G401.6 (cell line): ENCODE measurements at regions not wholly inside any gene's neighbourhood (a gene's known extent, or its start where the extent isn't known, plus 50 kb on each side); places are given as distances from the start of the nearest gene placed in this dataset.
"Not testable (repeated sequence)": the region's sequence is repeated elsewhere in the genome, so short reads cannot be mapped to it uniquely, and the experiment has no call there.

Experiments
- FAIRE-seq: peaks from 2 replicates; lab custom pipeline; 2012; peaks lifted over from hg19 to GRCh38; lab: Jason Lieb, UNC

DNA sequence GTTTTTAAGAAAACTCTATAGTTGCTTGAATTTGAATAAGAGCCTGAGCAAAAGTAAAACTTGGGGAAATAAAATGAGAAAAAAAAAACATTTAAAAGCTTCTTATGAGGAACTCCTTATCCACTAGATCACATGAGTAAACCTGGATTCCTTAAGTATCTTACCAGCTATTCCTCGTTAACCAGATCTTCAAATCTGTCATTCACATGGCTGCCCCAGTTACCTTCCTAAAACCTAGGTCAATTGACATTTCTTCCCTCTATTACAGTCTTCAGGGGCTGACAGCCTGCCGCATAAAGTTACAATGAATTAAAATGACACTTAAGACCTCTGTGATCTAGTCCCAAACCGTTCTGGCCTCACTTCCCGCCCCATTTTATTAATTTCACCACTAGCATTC is 583.6 kb downstream of the NR2F2 start:
- no peak for FAIRE-seq

DNA sequence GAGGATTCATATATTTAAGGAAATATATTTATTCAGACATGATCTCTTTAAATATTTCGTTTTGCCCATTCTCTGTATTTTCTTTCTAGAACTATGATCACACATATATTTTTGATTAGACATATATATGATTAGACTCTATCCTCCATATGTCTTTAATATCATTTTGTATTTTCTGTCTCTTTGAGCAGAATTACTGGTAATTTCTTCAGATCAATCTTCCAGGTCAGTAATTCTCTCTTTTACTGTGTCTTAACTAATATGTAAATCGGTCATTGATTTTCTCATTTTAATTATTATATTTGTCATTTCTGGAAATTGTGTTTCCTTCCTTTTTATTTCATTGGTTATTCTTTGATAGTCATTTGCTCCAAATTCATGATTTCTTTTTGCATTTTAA is 586.2 kb downstream of the NR2F2 start:
- FAIRE-seq: no peak

DNA sequence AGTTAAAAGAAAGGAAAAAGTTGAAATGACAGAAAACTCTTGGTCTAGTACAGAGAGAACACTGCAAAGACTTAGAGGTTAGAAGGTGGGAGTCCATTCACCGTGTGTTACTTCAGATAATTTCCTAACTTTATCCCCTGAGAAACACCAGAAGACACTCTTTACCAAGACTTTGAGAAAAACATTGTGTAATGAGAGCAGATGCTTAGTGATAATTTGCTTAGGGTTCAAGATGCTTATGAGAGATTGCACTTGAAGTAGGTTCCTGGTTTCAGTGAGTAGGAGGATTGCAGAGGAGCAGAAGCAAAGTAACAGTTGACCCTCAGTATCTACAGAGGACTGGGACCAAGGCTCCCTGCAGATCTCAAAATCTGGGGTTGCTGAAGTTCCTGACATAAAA is 594.1 kb downstream of the NR2F2 start:
- no peak for FAIRE-seq

DNA sequence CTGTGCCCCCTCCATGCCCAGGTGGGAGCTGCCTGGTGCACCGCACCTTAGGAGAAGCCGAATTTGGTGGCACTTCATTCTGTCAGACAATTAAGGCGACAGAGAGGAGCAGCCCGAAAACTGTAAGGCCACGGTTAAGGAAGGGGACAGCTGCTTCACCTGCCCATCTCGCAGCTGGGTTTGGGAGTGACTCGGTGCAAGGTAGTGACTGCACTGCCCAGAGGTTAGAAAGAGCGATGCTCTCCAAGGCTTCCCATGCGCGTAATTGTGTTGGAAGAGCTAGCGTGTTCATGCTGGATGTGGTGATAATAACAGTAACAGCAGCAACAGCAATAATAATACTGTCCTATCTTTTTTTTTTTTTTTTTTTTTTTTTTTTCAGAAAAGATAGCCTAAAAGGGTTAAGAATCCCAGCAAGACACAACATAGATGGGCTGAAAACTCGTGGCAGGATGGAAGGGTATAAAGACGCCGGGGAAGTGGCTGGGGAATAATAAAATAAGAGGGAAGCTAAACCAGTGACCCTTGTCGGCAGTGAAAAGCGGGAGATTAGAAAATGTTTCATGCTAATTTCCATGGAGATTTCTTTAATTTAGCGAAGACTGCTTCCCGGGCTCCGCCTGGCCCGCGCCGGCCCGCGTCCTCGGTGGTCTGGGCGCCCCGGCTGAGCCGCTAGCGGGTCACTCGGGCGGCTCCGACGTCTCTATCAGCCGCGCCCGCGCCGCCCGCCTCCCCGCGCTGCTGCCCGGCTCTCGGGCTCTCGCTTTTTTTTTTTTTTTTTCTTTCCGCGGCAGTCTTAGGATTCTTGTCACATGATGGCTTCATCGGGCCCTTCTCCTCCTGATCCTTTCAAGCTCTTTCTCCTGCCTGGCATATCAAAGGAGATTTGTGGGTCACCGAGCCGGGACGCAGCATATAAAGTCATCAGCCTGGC is 617.1 kb downstream of the NR2F2 start:
- no peak for FAIRE-seq

DNA sequence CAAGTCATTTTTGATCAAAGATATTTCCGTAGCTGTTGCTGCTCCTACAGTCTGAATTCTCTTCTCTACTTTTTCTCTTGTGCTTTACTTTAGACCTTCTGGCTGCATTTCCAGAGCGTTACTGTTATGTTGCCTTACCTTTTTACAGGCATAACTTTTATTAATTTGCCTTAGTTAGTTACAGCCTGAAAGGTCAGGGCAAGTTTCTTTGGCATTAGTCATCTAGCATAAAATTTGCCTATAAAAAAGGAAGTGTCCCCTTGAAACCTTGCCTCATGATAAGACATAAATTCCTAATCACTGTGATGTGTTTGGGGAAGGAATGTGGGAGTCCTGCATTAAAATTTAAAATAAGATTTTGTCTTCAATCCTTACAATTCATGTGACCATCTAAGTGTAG is 618.5 kb downstream of the NR2F2 start:
- no peak for FAIRE-seq

DNA sequence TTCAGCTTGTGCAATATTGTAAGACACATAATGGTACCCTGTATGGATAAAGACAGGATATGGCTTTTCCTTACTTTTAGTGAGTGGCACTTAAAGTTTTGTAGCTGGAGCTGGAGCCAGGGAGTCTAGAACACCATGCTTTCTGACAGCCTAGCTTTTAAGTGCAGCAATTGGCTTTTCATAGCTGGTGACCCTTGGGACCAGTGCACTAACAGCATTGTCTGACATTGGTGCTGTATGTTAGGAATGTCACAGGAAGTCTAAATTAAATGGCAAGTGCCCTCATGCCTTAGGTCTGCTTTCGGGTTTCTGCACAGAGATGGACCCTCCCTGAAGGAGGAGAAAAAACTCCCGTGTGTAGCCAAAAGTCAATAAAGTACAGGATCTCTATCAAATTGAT is 628.2 kb downstream of the NR2F2 start:
- FAIRE-seq: no peak

DNA sequence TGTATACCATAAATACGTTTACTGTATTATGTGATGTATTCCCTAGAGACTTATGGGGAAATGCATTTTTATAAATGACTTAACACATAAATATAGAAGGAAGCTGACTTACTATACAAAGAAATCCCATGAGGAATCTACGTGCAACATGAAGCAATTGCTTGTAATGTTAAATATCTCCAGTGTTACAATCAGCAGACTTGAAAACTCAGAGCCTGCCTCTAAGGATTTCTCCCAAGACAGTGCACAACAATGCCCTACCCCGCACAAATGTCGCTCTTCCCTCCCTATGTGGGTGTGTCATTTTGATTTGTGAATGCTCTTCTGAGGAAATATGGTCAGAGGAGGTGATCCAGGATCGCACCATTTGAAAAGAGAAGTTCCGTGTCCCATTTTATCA is 629.0 kb downstream of the NR2F2 start:
- FAIRE-seq: no peak

DNA sequence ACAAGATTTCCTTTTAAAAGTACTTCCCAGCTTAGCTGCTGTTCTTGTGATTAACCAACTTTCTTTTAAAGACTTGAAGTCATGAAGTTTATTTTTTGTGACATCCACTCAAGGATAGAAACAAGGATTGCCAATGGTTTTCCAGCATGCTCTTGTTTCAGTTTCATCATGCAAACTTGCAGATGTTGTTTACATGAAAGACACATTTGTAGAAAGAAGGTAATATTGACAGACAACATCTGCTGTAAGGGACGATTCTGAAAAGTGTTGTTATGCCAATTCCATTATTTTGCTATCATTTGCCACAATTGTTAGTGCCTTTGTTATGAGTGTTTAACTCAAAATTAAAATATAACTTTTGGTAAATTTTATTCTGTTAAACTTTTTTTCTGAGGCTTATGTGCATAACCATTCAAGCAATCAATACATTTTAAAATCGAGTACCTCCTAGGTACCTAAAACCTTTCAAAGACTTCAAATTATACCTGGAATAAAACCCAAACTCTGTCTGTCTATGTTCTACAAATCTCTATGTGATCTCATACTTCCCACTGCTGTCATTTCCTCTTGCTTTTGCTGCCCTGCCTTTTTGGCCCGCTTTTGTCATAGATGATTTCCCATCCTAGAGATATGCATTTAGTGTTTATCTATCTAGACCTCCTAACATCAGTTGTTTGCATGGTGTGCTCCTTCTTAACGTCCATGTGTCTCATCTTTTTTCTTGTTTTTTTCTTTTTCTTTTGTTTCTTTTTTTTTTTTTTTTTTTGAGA is 630.4 kb downstream of the NR2F2 start:
- no peak for FAIRE-seq

DNA sequence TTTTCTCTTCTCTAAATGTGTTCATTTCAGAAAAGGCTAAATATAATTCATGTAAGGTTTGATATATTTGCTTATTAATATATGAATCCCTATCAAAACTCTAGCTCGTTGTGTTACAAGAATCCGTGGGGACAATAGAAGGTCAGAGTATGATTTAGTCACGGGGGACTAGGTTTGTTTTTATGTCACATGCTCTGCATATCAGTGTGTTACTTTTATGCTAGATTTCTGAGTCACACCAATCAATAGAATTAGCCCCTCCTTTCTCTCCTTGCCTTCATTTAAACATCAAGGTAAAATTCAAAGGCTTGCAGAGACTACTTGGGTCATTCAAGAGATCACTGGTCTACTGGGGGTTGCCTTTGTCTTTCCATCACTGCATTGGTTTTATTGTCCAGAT is 636.1 kb downstream of the NR2F2 start:
- no peak for FAIRE-seq

DNA sequence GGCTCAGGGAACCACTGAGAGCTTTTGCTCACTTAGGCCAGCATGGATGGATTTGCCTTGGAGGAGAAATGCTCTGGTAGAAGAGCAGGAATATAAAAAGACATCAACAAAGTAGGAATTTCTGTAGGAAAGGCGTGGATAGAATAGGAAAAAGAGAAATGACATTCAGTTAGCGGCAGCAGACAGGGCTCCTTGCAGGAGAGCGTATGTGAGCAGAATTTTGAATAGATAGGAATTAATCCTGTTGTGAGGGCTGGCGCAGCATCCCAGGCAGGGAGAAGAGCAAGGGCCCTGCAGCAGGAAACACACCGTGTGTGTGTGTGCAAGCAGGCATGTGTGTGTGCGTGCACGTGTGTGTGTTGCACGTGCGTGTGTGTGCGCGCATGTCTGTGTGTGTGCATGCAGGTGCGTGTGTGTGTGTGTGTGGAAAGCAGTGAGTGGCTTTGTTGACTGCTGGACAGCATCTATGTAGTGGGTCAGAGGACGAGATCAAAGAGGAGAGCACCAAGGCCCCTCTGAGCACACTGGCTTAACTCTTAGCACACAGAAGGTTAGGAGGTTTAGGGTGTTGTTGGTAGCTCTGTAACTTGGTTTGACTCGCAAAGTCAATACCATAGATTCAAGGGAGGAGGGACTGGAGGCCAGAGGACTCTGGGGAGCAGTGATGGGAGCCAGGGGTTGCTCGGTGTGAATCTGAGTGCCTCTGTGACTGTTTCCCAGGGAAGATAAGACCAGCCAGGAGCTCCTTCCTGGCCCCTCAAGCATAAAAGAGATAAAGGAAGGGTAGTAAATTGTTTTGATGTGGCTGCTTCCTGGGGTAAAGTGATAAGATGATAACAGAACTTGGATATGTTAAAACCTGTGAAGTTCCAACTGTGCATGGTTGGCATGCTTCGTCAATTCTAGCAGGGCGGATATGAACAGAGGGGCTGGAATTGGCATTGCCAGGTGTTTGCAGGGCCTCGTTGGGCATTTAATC is 639.5 kb downstream of the NR2F2 start:
- no peak for FAIRE-seq

DNA sequence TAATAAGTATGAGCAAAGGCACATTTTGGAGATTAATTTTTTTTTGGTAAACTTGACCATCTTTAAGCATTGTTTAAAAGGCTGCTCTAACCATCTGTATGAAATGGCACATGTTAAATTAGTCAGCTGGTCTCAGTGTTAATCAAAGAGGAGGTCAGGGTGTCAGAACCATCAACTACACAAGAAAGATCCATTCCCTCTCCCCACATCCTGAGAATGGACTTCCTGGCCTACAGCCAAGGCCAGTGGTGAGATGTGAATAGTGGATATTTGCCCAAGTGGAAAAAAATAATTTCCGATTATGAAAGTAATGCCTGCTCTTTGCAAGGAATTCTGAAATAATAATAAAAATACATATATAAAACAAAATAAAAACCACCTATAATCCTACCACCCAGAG is 641.7 kb downstream of the NR2F2 start:
- FAIRE-seq: no peak

DNA sequence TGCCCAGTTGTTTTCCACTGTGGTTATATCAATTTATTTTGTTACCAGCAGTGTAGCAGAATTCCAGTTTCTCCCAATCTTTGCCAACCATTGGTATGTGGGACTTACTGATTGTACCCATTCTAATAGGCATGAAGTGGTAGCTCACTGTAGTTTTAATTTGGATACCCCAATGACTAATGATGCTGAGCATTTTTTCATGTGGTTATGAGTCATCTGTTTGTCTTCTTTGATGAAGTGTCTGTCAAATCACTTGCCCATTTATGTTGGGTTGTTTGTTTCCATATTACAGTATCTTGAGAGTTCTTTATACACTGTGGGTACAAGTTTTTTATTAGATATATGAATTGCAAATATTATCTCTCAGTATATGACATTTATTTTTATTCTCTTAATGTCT is 644.3 kb downstream of the NR2F2 start:
- no peak for FAIRE-seq

DNA sequence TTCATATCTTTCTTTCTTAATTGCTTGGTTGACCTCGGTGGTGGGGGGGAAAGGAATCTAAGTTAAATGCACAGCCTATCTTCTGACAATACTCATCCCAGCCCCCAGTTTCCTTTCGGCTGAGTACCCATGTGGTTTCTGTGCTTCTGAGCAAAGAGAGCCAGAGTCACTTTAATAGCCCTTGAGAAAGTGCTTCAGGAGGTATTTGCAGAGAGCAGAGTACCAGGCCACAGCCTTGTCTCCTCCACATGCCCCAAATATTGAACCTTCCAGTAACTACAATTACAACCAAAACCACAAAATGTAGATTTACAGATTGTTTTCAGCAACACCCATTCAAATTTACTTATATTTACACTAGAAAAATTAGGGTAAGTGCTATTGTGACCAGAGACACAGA is 647.4 kb downstream of the NR2F2 start:
- no peak for FAIRE-seq

DNA sequence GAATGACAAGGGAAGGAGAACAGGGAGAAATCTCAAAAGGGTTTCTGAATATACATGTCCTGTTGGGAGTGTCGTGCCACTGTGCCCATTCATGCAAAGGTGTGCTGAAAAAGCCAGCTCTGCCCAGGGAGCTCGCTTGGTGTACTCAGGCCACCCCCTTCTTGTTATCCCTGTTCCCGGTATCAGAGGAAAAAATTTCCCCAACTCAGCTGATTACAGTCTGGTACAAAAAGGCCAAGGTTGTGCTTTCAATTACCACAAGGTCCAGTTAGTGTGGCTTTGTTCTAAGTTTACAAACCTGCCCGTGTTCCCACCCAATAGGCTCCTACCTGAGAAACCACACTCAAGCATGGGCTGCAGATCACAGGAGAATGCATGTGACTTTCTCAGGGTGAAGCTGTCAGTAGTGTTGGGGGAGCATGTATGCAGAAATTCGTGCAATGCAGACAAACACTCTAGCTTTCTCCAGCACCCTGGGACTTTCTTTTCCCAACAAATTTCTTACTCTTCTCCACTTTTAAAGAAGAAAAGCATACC is 648.5 kb downstream of the NR2F2 start:
- no peak for FAIRE-seq

DNA sequence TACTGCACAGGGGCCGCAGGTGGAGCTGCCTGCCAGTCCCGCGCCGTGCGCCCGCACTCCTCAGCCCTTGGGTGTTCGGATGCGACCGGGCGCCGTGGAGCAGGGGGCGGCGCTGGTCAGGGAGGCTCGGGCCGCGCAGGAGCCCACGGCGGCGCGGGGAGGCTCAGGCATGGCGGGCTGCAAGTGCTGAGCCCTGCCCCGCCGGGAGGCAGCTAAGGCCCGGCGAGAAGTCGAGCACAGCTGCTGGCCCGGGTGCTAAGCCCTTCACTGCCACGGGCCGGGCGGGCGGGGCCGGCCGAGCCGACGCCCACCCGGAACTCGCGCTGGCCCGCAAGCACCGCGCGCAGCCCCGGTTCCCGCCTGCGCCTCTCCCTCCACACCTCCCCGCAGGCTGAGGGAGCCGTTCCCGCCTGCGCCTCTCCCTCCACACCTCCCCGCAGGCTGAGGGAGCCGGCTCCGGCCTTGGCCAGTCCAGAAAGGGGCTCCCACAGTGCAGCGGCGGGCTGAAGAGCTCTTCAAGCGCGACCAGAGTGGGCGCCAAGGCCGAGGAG is 653.7 kb downstream of the NR2F2 start:
- not testable (repeated sequence) for FAIRE-seq

DNA sequence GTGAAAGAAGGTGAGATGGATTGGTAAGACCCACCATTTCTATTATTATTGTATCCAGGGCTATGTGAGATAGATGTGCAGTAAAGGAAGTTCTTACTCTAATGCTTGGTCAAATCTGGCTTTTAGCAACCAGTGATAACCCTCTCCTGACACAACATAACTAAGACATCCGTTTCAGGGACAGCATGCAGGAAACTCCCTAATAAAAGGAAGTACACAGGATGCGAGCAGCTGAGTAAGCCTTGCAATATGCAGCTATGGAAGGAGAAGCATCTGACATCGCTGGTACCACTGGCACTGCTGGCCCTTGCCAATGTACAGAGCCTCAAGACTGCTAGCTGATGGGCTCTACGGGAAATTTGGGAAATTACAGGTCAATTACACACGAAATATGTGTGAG is 662.3 kb downstream of the NR2F2 start:
- no peak for FAIRE-seq

DNA sequence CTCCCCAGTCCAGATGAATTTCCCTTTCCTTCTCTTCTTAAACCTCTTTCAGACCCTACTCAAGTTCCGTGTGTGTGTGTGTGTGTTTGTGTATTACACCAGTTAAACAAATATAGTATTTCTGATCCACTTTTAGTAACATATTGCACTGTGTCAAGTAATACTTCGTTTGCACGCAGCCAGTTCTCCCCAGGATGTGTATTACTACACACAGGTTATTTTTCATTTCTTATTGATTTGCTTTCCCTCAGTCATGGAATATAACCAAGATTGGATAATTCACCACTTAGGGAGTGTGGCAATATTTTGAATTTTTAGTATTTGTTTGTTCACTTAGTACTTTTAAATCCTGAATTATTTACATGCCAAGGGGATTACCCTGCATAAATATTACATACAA is 667.0 kb downstream of the NR2F2 start:
- FAIRE-seq: no peak

DNA sequence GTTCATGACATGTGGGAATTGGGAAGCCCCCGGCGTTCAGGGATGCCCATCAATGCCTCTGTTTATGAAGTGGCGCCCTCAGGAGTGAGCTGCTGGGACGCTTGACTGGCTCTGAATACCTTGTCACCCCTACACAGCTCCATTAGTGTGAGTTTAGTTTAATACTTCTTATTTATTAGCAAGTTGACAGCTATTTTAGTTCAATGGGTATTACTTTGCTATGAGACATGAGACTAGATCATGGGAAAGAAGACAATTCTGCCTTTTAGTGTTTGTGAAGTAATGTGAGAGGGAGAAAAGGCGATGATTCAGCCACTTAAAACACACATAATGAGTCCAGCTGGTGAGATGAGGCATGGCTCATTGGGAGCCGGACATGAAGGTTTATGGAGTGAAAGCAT is 678.5 kb downstream of the NR2F2 start:
- FAIRE-seq: no peak

DNA sequence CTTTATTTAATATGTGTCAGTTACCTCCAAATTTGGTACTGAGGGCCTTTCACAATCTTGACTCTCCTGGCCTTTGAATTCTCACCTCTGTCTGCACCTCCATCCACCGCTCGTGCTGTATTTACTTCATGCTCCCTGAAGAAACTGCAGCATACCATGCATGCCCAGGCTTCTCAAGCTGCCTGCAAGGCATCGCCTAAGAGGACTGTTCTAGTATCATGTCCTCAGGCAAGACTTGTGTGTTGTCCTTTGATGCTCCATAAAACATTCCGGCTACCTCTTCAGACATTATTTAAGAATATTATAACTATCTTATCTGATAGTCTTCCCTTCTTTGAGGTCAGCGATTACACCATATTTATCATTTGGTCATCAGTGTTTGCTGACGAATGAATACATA is 682.5 kb downstream of the NR2F2 start:
- FAIRE-seq: no peak

DNA sequence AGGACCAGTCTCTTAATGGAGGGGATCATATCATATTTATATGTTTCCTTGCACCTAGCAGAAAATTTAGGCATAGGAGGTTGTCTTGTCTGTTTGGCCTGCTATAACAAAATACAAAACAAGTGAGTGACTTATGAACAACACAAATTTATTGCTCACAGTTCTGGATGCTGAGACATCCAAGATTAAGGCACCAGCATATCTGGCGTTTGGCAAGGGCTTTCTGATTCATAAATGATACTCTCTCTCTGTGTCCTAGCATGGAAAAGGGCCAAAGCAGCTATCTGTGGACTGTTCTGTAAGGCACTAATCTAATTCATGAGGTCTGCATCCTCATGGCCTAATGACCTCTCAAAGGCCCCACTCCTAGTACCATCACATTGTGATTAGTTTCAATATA is 683.0 kb downstream of the NR2F2 start:
- no peak for FAIRE-seq

DNA sequence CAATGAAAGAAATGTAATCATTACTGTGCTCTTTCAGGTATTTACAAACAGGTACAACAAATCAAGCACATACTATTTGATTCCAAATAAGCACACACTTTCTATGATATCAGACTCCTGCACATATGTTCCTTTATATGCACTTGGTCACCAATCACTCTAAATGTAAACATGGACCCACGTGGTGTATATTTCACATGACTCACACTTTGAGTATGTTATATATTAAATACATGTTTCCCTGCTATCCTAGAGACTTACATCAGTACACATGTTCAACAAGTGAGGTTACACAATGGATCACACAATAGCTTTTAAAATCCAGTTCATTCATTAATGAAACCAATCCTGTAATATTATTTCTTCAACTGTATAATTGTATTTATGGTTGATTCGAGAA is 683.5 kb downstream of the NR2F2 start:
- no peak for FAIRE-seq

DNA sequence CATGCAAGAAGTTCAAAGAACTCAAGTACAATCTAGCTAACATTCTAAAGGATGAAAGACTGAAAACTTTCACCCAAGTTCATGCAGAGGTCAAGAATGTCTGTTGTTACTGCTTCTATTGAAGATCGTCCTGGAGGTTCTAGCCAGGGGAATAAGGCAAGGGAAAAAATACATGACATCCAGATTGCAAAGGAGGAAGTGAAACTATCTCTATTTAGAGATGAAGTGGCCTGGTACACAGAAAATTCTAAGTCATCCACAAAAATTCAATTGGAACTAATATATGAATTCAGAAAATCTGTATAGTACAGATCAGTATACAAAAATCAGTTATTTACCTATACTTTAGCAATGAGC is 693.0 kb downstream of the NR2F2 start:
- no peak for FAIRE-seq
